D341Med (cell line): ENCODE measurements at regions not wholly inside any gene's neighbourhood (a gene's known extent, or its start where the extent isn't known, plus 50 kb on each side); places are given as distances from the start of the nearest gene placed in this dataset.
"Not testable (repeated sequence)": the region's sequence is repeated elsewhere in the genome, so short reads cannot be mapped to it uniquely, and the experiment has no call there.

ENCODE experiments used
- DNase-seq: peaks from one replicate; pipeline ENCODE4 v3.0.0; 2012; ENCODE audit warnings: low spot score

GRCh38 chr5:68021916-68022315 is 193.6 kb upstream of the PIK3R1 start:
- DNase-seq, result no peak

- DNase-seq, result no peak
Measured at GRCh38 chr5:68021227-68021626, 194.3 kb upstream of the PIK3R1 start.

- not testable (repeated sequence) for DNase-seq
Measured at GRCh38 chr5:68020461-68020969, 195.0 kb upstream of the PIK3R1 start.

GRCh38 chr5:68015381-68016302 is 199.9 kb upstream of the PIK3R1 start:
- DNase-seq, result no peak

- no peak for DNase-seq
Measured at GRCh38 chr5:68012831-68013230, 202.7 kb upstream of the PIK3R1 start.

- no peak for DNase-seq
Measured at GRCh38 chr5:68012429-68012828, 203.1 kb upstream of the PIK3R1 start.

- DNase-seq, result no peak
Measured at GRCh38 chr5:68011801-68012200, 203.8 kb upstream of the PIK3R1 start.

- DNase-seq, result no peak
Measured at GRCh38 chr5:68011259-68011760, 204.2 kb upstream of the PIK3R1 start.

GRCh38 chr5:68010740-68011139 is 204.8 kb upstream of the PIK3R1 start:
- no peak for DNase-seq

GRCh38 chr5:68007451-68007850 is 208.1 kb upstream of the PIK3R1 start:
- DNase-seq, result no peak

- no peak for DNase-seq
Measured at GRCh38 chr5:68002836-68003235, 212.7 kb upstream of the PIK3R1 start.

- DNase-seq, result no peak
Measured at GRCh38 chr5:68000805-68001204, 214.8 kb upstream of the PIK3R1 start.

GRCh38 chr5:67999391-67999790 is 216.2 kb upstream of the PIK3R1 start:
- DNase-seq, result no peak

- no peak for DNase-seq
Measured at GRCh38 chr5:67998709-67999261, 216.8 kb upstream of the PIK3R1 start.

GRCh38 chr5:67997892-67998457 is 217.6 kb upstream of the PIK3R1 start:
- DNase-seq, result no peak

- DNase-seq, result no peak
Measured at GRCh38 chr5:67997148-67997547, 218.4 kb upstream of the PIK3R1 start.

GRCh38 chr5:67996596-67996995 is 219.0 kb upstream of the PIK3R1 start:
- no peak for DNase-seq

GRCh38 chr5:67992923-67993322 is 222.6 kb upstream of the PIK3R1 start:
- no peak for DNase-seq

- no peak for DNase-seq
Measured at GRCh38 chr5:67989456-67989855, 226.1 kb upstream of the PIK3R1 start.

GRCh38 chr5:67986761-67987160 is 228.8 kb upstream of the PIK3R1 start:
- DNase-seq, result no peak

GRCh38 chr5:67985686-67986387 is 229.7 kb upstream of the PIK3R1 start:
- no peak for DNase-seq

GRCh38 chr5:67984546-67984945 is 231.0 kb upstream of the PIK3R1 start:
- DNase-seq, result no peak
